HCEC 1CT (cell line): ENCODE measurements at regions not wholly inside any gene's neighbourhood (a gene's known extent, or its start where the extent isn't known, plus 50 kb on each side); places are given as distances from the start of the nearest gene placed in this dataset.
A peak's percentile ranks its signal among the peaks of the same experiment; 100 is the strongest.
"Not testable (repeated sequence)": the region's sequence is repeated elsewhere in the genome, so short reads cannot be mapped to it uniquely, and the experiment has no call there.

ENCODE experiments used
- DNase-seq: peaks from one replicate; pipeline ENCODE4 v3.0.0-alpha.2; 2017

DNA sequence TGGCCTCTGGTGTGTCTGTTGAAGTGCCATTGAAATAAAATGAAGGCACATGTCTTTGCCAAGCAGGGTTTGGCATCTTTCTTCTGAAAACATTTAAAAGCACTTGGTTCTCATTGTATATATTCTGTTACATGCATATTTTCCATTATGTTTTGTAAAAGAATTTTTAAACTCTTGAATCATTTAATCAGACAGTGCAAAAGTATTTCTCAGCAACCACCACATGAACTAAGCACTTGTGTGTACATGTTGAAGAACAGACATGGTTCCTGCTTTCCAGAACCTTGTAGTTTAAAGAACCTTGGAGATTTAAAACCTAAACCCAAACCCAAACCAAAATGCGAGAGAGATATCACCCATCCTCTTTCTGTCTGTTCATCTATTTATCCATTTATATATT is 220.3 kb upstream of the GIMD1 start:
- DNase-seq: no peak

DNA sequence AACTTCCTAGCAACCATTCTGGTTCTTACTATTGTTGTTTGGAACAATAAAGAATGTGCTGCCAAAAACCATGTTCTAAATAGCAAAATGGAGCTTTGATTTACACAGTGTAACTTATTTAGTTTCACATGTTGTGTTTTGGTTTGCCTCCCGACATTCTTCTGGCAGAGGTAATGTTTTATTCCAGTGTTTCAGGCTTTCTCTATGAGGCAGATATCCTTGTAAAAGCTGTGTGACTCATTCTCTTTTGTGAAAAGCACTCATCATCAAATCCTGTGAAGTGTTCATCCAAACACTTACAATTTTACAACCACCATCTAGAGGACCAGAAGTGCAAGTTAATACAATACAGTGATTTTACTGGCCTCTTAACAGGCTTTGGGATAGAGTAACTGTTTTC is 219.0 kb upstream of the GIMD1 start:
- DNase-seq: peak; percentile 57

- peak; percentile 22 for DNase-seq
Observed at GRCh38 chr4:106585915-106586349, 217.4 kb upstream of the GIMD1 start.

DNA sequence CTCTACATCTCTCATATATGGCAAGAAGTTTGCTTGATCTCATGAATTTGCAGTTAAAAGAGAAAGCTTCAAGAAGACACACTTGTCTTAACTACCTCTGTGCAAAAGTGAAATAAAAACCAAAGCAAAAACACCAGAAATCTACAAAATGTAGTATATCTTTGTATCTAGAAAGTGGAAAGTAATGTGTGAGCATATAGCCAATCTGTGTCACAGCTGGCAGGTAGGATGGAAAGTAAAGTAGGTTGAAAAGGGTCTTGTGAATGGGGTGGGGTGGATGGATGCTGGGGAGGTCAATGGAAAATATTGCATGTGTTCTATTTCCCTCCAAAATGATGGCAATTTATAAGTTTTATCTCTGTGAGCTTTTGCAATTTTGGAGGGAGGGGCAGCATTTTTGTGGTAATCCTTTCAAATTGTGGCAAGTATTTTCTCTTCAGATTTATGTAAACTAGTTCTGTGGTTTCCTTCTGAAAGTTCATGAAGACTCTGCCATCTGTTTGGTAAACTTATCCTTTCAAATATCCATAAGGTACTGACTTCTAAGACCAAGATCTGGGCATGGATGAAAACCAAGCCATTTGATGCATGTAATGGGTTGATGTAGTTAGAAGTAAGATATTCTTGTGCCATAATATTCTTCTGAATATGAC is 215.9 kb upstream of the GIMD1 start:
- DNase-seq: peak; percentile 27

DNA sequence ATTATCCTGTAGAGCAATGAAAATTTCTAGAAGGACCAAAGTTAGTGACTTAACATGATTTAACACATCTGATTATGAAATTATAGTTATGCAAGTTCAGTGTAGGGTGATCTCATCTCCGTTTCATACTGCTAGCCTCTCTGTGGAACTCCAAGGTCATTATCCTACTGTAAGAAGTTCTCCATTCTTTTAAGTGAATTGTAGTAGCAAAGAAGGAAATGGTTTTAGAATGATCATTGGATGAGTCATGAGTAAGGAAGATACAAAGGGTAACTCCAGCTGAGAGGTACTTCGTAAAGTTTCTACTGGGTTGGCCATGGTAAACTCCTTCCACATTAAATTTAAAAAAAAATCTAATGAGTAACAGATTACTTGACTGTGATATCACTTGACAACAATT is 215.0 kb upstream of the GIMD1 start:
- DNase-seq: peak; percentile 92

DNA sequence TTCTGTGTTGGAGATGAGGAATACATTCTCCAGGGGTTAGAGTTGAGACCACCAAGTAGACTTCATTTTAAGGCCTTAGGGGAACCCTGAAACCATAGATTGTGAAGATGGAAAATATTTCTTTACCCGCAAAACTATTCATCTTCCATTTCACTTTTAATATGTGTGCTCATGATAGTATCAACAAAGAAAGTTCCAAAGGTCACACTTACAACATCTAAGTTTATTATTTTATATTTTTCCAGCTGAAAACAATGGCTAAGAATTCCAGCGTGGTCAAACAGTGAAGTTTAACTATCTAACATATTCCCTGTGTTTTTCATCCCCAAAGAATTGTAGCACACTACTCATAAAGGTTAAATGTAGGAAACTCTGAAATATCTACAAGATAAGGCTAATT is 214.5 kb upstream of the GIMD1 start:
- no peak for DNase-seq

DNA sequence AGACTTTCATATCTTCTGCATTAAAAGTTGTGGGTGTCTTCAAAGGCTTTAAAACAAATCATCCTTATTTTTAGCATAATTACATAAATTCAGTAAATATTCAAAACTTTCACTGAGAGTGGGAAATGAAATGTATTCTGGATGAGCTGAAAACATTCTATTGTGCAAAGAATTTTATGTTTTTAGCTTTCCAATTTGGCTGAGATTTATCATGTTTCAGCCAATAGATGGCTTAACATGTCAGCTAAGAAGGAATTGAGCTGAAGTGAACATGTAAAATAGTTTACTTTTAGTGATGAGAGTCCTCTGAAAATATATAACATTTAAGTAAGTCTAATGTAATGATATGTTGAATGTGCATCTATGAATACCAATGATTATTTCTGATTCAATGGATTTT is 213.5 kb upstream of the GIMD1 start:
- no peak for DNase-seq

DNA sequence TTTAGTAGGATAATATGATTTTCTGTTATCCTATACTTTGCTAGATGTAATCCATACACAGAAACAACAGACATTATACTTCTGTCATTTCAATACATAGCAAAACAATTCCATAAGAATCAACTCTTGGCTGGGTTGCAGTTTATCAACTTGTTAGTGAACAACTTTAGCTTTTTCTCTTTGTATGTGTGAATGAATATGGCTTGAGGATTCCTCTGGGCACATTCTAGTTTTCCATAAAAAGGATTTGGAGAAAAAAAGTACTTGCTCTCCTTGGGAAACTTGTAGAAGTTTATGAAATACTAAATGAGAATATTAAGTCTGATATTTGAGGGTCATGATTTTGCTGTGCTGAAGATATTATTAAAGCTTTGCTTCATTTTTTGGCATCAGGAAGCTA is 210.7 kb upstream of the GIMD1 start:
- no peak for DNase-seq

GRCh38 chr4:106569146-106570031 is 200.8 kb upstream of the GIMD1 start:
- DNase-seq: peak; percentile 37

DNA sequence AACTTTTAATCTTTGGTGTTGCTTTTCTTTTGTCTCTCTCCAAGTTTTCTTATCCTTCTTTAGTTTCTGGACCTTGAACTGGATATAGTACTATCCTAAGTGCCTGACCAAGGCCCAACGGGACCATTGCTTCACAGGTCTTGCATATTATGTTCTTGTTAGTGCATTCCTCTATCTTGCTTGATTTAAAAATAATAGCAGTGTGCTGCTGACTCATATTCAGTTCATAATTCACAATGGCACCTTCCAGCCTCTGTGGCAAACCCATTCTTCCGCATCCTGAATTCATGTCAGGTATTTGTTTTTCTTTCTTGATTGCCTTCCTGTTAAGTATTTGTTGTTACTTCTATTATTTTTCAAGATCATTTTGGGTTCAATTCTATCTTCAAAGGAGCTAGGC is 197.1 kb upstream of the GIMD1 start:
- DNase-seq: no peak

DNA sequence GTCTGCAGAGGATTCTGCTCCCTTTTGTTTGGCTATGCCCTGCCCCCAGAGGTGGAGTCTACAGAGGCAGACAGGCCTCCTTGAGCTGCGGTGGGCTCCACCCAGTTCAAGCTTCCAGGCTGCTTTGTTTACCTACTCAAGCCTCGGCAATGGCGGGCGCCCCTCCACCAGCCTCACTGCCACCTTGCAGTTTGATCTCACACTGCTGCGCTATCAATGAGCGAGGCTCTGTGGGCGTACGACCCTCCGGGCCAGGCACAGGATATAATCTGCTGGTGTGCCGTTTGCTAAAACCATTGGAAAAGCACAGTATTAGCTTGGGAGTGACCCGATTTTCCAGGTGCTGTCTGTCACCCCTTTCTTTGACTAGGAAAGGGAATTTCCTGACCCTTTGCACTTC is 195.1 kb upstream of the GIMD1 start:
- DNase-seq: not testable (repeated sequence)

- no peak for DNase-seq
Observed at GRCh38 chr4:106551724-106552123, 183.1 kb upstream of the GIMD1 start.

DNA sequence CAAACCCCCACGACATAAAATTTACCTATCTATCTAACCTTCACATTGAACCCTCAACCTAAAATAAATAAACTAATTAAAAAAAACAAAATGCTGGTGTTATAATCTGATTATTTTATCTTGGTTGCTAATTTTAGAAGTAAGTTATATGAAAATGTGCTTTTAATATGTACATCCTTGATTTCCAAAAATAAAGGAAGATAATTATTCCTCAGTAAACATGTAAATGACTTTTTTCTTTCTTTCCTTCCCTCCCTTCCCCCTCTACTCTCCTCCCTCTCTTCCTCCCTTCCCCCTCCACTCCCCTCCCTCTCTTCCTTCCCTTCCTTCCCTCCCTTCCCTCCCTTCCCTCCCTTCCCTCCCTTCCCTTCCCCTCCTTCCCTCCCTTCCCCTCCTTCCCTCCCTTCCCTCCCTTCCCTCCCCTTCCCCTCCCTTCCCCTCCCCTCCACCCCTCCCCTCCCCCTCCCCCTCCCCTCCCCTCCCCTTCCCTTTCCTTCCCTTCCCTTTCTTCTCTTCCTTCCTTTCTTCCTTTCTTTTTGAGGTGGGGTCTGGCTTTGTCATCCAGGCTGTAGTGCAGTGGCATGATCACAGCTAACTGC is 180.0 kb upstream of the GIMD1 start:
- no peak for DNase-seq

DNA sequence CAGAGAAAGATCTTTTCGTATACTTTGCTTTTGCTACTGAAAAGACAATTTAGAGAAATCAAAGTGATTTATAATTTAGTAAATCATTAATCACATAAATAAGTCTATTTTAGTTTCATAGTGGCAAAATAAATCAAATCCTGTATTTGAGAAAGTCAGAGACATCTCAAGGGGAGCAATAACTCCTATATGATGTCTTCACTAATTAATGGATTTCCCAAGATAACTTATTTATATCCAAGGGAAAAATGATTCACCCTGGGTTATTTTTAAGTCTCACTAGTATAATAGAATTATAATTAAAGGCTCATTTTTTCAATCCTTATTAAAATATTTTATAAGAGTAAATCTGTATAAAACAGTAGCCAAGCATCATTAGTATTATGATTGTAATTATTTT is 177.8 kb upstream of the GIMD1 start:
- DNase-seq: no peak

DNA sequence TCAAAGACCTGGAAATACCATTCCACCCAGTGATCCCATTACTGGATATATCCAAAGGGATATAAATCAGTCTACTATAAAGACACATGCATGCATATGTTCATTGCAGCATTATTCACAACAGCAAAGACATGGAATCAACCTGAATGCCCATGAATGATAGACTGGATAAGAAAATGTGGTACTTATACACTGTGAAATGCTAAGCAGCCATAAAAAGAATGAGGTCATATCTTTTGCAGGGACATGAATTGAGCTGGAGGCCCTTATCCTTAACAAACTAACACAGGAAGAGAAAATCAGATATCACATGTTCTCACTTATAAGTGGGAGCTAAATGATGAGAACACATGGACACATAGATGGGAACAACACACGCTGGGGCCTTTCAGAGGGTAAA is 174.0 kb upstream of the GIMD1 start:
- not testable (repeated sequence) for DNase-seq

DNA sequence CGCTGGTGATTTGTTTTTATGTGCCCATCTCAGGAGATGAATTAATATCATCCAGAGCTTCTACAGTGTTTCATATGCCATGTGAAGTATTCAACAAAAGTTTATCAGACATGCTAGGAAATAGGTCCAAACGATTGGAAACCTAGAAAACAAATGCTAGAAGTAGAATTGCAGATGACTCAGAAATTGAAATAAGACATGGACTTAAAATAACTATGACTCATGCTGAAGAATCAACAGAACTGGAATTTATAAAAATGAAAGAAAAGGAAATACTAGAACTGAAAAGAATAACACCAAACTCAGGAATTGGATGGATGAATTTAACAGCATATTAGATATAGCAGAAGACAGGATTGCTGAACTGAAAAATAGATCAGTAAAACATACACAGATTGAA is 172.7 kb upstream of the GIMD1 start:
- peak; percentile 67 for DNase-seq

GRCh38 chr4:106530821-106531220 is 162.2 kb upstream of the GIMD1 start:
- peak; percentile 4 for DNase-seq

- peak; percentile 3 for DNase-seq
Observed at GRCh38 chr4:106530024-106530361, 161.4 kb upstream of the GIMD1 start.

- peak; percentile 34 for DNase-seq
Observed at GRCh38 chr4:106529348-106530023, 160.9 kb upstream of the GIMD1 start.

DNA sequence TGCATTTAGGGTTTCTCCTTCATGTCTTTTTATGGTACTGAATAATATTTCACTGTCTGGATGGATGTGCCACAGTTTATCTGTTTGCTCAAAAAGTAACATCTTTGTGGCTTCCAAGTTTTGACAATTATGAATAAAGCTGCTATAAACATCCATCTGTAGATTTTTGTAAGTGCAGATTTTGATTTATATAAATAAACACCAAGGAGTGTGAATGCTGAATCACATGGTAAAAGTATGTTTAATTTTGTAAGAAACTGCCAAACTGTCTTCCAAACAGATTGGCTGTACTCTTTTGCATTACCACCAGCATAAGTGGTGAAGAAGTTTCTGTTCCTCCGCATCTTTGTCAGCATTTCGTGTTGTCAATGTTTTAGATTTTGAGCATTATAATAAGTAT is 158.7 kb upstream of the GIMD1 start:
- no peak for DNase-seq

DNA sequence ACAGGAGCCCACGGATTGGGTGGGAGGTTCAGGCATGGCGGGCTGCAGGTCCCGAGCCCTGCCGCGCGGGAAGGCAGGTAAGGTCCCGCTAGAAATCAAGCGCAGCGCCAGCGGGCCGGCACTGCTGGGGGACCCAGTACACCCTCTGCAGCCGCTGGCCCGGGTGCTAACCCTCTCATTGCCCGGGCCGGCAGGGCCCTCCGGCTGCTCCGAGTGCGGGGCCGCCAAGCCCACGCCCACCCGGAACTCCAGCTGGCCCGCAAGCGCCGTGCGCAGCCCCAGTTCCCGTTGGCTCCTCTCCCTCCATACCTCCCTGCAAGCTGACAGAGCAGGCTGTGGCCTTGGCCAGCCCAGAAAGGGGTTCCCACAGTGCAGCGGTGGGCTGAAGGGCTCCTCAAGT is 156.8 kb upstream of the GIMD1 start:
- not testable (repeated sequence) for DNase-seq

GRCh38 chr4:106524772-106525171 is 156.2 kb upstream of the GIMD1 start:
- not testable (repeated sequence) for DNase-seq

GRCh38 chr4:106522839-106523238 is 154.3 kb upstream of the GIMD1 start:
- DNase-seq: no peak

- no peak for DNase-seq
Observed at GRCh38 chr4:106512706-106513105, 144.1 kb upstream of the GIMD1 start.
